OCI-LY1 (cell line): ENCODE measurements at regions not wholly inside any gene's neighbourhood (a gene's known extent, or its start where the extent isn't known, plus 50 kb on each side); places are given as distances from the start of the nearest gene placed in this dataset.

ENCODE experiments used
- H2AFZ ChIP-seq: fragments of 200-600 bp; sonication (generic), shearing (Covaris generic); 2 replicates; pipeline ENCODE4 v1.6.0; 2014; ENCODE audit warnings: antibody characterized with exemption, mild to moderate bottlenecking, low read length
- H3F3A ChIP-seq: fragments of 200-600 bp; sonication (generic), shearing (Covaris generic); 2 replicates; pipeline ENCODE4 v1.6.0; 2014; ENCODE audit warnings: mild to moderate bottlenecking, antibody characterized with exemption, low read length, moderate library complexity; ENCODE audit not compliant: insufficient read depth
- H3K27ac ChIP-seq: fragments of 200-600 bp; sonication (generic); 2 replicates; pipeline ENCODE4 v1.5.1; 2014; ENCODE audit warnings: low read length, mixed run types, mild to moderate bottlenecking, low read depth; ENCODE audit not compliant: poor library complexity, severe bottlenecking
- H3K27me3 ChIP-seq: fragments of 200-600 bp; sonication (generic); 2 replicates; pipeline ENCODE4 v1.6.0; 2014; ENCODE audit warnings: antibody characterized with exemption, mild to moderate bottlenecking, low read length, moderate library complexity; ENCODE audit not compliant: insufficient read depth
- H3K36me3 ChIP-seq: fragments of 200-600 bp; sonication (generic); 2 replicates; pipeline ENCODE4 v1.6.1; 2014; ENCODE audit warnings: mild to moderate bottlenecking, antibody characterized with exemption, low read length, moderate library complexity, mixed read lengths; ENCODE audit not compliant: insufficient read depth
- H3K4me1 ChIP-seq: fragments of 200-600 bp; sonication (generic); 2 replicates; pipeline ENCODE4 v1.5.1; 2014; ENCODE audit warnings: mild to moderate bottlenecking, low read length, moderate library complexity; ENCODE audit not compliant: insufficient read depth, severe bottlenecking
- H3K4me2 ChIP-seq: fragments of 200-600 bp; sonication (generic), shearing (Covaris generic); 2 replicates; pipeline ENCODE4 v1.6.1; 2014; ENCODE audit warnings: low read length
- H3K4me3 ChIP-seq: fragments of 200-600 bp; sonication (generic); 2 replicates; pipeline ENCODE4 v1.5.1; 2014; ENCODE audit warnings: low read length, low read depth, mild to moderate bottlenecking, mixed read lengths; ENCODE audit not compliant: poor library complexity, severe bottlenecking
- H3K79me2 ChIP-seq: fragments of 200-600 bp; shearing (Covaris generic); 2 replicates; pipeline ENCODE4 v1.6.1; 2016; ENCODE audit warnings: mixed run types, low read length, mixed read lengths; ENCODE audit not compliant: insufficient read depth
- H3K9ac ChIP-seq: fragments of 200-600 bp; sonication (generic), shearing (Covaris generic); 2 replicates; pipeline ENCODE4 v1.6.1; 2014; ENCODE audit warnings: mild to moderate bottlenecking, low read length, mixed read lengths
- H3K9me2 ChIP-seq: fragments of 200-600 bp; sonication (generic), shearing (Covaris generic); 2 replicates; pipeline ENCODE4 v1.6.1; 2014; ENCODE audit warnings: low read depth, mild to moderate bottlenecking, low read length, mixed read lengths
- H3K9me3 ChIP-seq: fragments of 200-600 bp; shearing (Covaris generic); 2 replicates; pipeline ENCODE4 v1.6.1; 2014; ENCODE audit warnings: low read length, mixed read lengths
- H4K20me1 ChIP-seq: fragments of 200-600 bp; sonication (generic), shearing (Covaris generic); 2 replicates; pipeline ENCODE4 v1.6.0; 2016; ENCODE audit warnings: mild to moderate bottlenecking, low read length; ENCODE audit not compliant: insufficient read depth
- EZH2 ChIP-seq: fragments of 200-600 bp; sonication (generic), shearing (Covaris generic); IDR thresholded peaks from 2 replicates; pipeline ENCODE4 v1.8.0; 2017; ENCODE audit warnings: borderline replicate concordance, mixed run types, mild to moderate bottlenecking, antibody characterized with exemption, low read length, moderate library complexity, mixed read lengths
- TF ChIP-seq, protein P1 (sequence below): fragments of 200-600 bp; sonication (generic), shearing (Covaris generic); IDR thresholded peaks from 2 replicates; pipeline ENCODE4 v1.5.1; 2017; ENCODE audit warnings: mild to moderate bottlenecking, antibody characterized with exemption, low read length, moderate library complexity, mixed read lengths

DNA sequence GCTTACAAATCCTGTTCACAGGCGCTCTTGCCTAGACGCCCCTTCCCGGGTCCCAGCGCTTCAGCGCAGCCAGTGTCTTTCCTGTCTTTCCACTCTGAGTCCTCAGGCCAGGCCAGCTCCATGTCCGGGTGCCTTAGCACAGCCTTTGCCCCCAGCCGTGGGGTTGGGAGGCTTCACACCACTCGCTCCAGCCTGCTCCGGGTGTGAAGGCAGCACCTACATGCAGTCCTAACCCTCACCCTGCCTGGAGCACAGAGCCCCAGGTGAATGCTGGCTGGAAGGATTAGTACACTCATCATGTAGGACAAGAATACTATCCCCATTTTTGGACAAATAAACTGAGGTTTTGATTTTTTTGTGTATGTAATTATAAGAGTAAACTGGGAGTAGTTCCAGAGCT, 81.7 kb upstream of the TMEM72 start:
- Histone ChIP-seq H3K27ac (no peak overlapping the region), H3K27me3 (no peaks in the 10 kb centered on the region), H2AFZ (no peak overlapping the region), H3K4me3 (no peak overlapping the region), H3K9me2 (no peaks in the 10 kb centered on the region), H3K79me2 (no peaks in the 10 kb centered on the region), H4K20me1 (no peaks in the 10 kb centered on the region), H3F3A (no peaks in the 10 kb centered on the region), H3K9ac (no peak overlapping the region), H3K4me2 (no peak overlapping the region), H3K36me3 (no peaks in the 10 kb centered on the region), H3K4me1 (no peaks in the 10 kb centered on the region), H3K9me3 (no peaks in the 10 kb centered on the region)
- TF ChIP-seq, protein P1, sequence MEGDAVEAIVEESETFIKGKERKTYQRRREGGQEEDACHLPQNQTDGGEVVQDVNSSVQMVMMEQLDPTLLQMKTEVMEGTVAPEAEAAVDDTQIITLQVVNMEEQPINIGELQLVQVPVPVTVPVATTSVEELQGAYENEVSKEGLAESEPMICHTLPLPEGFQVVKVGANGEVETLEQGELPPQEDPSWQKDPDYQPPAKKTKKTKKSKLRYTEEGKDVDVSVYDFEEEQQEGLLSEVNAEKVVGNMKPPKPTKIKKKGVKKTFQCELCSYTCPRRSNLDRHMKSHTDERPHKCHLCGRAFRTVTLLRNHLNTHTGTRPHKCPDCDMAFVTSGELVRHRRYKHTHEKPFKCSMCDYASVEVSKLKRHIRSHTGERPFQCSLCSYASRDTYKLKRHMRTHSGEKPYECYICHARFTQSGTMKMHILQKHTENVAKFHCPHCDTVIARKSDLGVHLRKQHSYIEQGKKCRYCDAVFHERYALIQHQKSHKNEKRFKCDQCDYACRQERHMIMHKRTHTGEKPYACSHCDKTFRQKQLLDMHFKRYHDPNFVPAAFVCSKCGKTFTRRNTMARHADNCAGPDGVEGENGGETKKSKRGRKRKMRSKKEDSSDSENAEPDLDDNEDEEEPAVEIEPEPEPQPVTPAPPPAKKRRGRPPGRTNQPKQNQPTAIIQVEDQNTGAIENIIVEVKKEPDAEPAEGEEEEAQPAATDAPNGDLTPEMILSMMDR, result no peak
- no peak for TF ChIP-seq EZH2

DNA sequence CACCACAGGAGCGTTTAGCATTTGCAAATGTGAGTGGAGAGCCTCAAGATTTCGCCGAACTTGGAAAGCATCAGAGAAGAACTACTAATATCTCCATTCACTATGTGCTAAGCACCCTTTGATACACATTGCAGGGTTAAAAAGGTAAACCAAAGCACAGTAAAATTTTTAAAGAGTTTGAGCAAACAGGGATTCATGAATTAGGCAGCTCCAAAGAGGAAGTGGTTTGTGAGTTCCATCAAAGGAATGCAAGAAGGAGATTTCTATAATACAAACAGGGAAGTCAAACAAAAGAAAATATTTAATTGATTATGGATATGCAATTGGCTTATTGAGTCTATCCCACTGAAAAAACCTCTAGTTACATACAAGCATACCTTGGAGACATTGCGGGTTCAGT, 81.1 kb upstream of the TMEM72 start:
- Histone ChIP-seq H4K20me1 (no peaks in the 10 kb centered on the region), H3K4me3 (no peak overlapping the region), H2AFZ (no peak overlapping the region), H3K27ac (no peak overlapping the region), H3K27me3 (no peaks in the 10 kb centered on the region), H3K79me2 (no peaks in the 10 kb centered on the region), H3K9me3 (no peaks in the 10 kb centered on the region), H3K9ac (no peak overlapping the region), H3K4me2 (no peak overlapping the region), H3F3A (no peaks in the 10 kb centered on the region), H3K4me1 (no peaks in the 10 kb centered on the region), H3K36me3 (no peaks in the 10 kb centered on the region), H3K9me2 (no peaks in the 10 kb centered on the region)
- no peak for TF ChIP-seq EZH2
- TF ChIP-seq, protein P1, result no peak

DNA sequence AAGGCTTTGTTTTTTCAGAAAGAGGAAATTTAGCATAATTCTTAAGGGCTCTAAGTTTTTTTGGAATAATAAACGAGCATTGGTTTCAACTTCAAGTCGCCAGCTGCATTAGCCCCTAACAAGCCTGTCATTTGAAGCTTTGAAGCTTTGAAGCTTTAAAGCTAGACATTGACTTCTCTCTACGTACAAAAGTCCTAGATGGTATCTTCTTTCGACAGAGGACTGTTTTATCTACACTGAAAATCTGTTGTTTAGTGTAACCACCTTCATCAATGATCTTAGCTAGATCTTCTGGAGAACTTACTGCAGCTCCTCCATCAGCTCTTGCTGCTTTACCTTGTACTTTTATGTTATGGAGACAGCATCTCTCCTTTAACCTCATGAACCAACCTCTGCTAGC, 79.6 kb upstream of the TMEM72 start:
- H3K9me3 ChIP-seq, result no peaks in the 10 kb centered on the region
- H3F3A ChIP-seq, result no peaks in the 10 kb centered on the region
- no peak overlapping the region for H3K4me2 ChIP-seq
- H3K4me3 ChIP-seq, result no peak overlapping the region
- no peaks in the 10 kb centered on the region for H3K36me3 ChIP-seq
- H3K9ac ChIP-seq, result no peak overlapping the region
- H3K27ac ChIP-seq, result no peak overlapping the region
- TF ChIP-seq EZH2, result no peak
- TF ChIP-seq, protein P1, result no peak
- H3K79me2 ChIP-seq, result no peaks in the 10 kb centered on the region
- H3K9me2 ChIP-seq, result no peaks in the 10 kb centered on the region
- no peaks in the 10 kb centered on the region for H3K4me1 ChIP-seq
- H2AFZ ChIP-seq, result no peak overlapping the region
- no peaks in the 10 kb centered on the region for H3K27me3 ChIP-seq
- no peaks in the 10 kb centered on the region for H4K20me1 ChIP-seq
